H9 (cell line): ENCODE measurements at regions not wholly inside any gene's neighbourhood (a gene's known extent, or its start where the extent isn't known, plus 50 kb on each side); places are given as distances from the start of the nearest gene placed in this dataset.

Source experiments
- DNase-seq: peaks from one replicate; pipeline ENCODE4 v3.0.0-alpha.2; 2017
- H2AFZ ChIP-seq: one replicate; pipeline ENCODE4 v1.6.1; 2013; ENCODE audit warnings: mild to moderate bottlenecking, low read length, control low read depth, moderate library complexity
- H2AK5ac ChIP-seq: 2 replicates; pipeline ENCODE4 v1.6.1; 2013; ENCODE audit warnings: low read length, control low read depth, mixed read lengths; ENCODE audit not compliant: insufficient read length
- H2BK120ac ChIP-seq: one replicate; pipeline ENCODE4 v1.6.1; 2013; ENCODE audit warnings: low read depth, mild to moderate bottlenecking, low read length, control low read depth, inconsistent platforms; ENCODE audit not compliant: poor library complexity, severe bottlenecking
- H2BK12ac ChIP-seq: 2 replicates; pipeline ENCODE4 v1.6.1; 2013; ENCODE audit warnings: low read length, control low read depth, mixed read lengths, low read depth; ENCODE audit not compliant: insufficient read length
- H2BK15ac ChIP-seq: 2 replicates; pipeline ENCODE4 v1.6.1; 2013; ENCODE audit warnings: low read depth, low read length, control low read depth
- H2BK20ac ChIP-seq: one replicate; pipeline ENCODE4 v1.6.1; 2013; ENCODE audit warnings: low read depth, mild to moderate bottlenecking, low read length, control low read depth, inconsistent platforms; ENCODE audit not compliant: poor library complexity, severe bottlenecking
- H2BK5ac ChIP-seq: 2 replicates; pipeline ENCODE4 v1.6.1; 2013; ENCODE audit warnings: low read length, control low read depth, mixed read lengths; ENCODE audit not compliant: insufficient read length
- H3K14ac ChIP-seq: 2 replicates; pipeline ENCODE4 v1.6.1; 2013; ENCODE audit warnings: low read length, control low read depth; ENCODE audit not compliant: insufficient read depth
- H3K18ac ChIP-seq: 2 replicates; pipeline ENCODE4 v1.6.1; 2013; ENCODE audit warnings: low read depth, mild to moderate bottlenecking, mixed read lengths, low read length, control low read depth; ENCODE audit not compliant: insufficient read length
- H3K23ac ChIP-seq: 2 replicates; pipeline ENCODE4 v1.6.1; 2013; ENCODE audit warnings: low read length, control low read depth, mixed read lengths, low read depth; ENCODE audit not compliant: insufficient read length
- H3K23me2 ChIP-seq: 2 replicates; pipeline ENCODE4 v1.6.1; 2013; ENCODE audit warnings: low read depth, mild to moderate bottlenecking, mixed read lengths, low read length, control low read depth; ENCODE audit not compliant: insufficient read length, poor library complexity, severe bottlenecking
- H3K27ac ChIP-seq: 2 replicates; pipeline ENCODE4 v1.5.1; 2013; ENCODE audit warnings: low read length, control low read depth, mixed read lengths, low read depth; ENCODE audit not compliant: insufficient read length
- H3K27me3 ChIP-seq: 2 replicates; pipeline ENCODE4 v1.6.1; 2013; ENCODE audit warnings: low read length, control low read depth, inconsistent platforms; ENCODE audit not compliant: insufficient read depth
- H3K4ac ChIP-seq: 2 replicates; pipeline ENCODE4 v1.6.1; 2013; ENCODE audit warnings: low read depth, mild to moderate bottlenecking, control low read depth, inconsistent platforms, low read length, moderate library complexity
- H3K4me1 ChIP-seq: 2 replicates; pipeline ENCODE4 v1.6.1; 2013; ENCODE audit warnings: low read length, control low read depth, inconsistent platforms; ENCODE audit not compliant: insufficient read depth
- H3K4me2 ChIP-seq: 2 replicates; pipeline ENCODE4 v1.6.1; 2013; ENCODE audit warnings: low read length, control low read depth, mixed read lengths; ENCODE audit not compliant: insufficient read length, insufficient read depth
- H3K56ac ChIP-seq: 2 replicates; pipeline ENCODE4 v1.6.1; 2013; ENCODE audit warnings: low read depth, mild to moderate bottlenecking, mixed read lengths, low read length, control low read depth; ENCODE audit not compliant: insufficient read length
- H3K79me1 ChIP-seq: 2 replicates; pipeline ENCODE4 v1.6.1; 2013; ENCODE audit warnings: low read depth, mild to moderate bottlenecking, moderate library complexity, low read length, control low read depth, inconsistent platforms; ENCODE audit not compliant: insufficient read depth, poor library complexity, severe bottlenecking
- H3K79me2 ChIP-seq: 2 replicates; pipeline ENCODE4 v1.6.1; 2013; ENCODE audit warnings: low read length, control low read depth, inconsistent platforms; ENCODE audit not compliant: insufficient read depth
- H3K9ac ChIP-seq: 2 replicates; pipeline ENCODE4 v1.6.1; 2013; ENCODE audit warnings: low read length, control low read depth, mixed read lengths; ENCODE audit not compliant: insufficient read length; ENCODE audit errors: extremely low read depth
- H3K9me3 ChIP-seq: one replicate; pipeline ENCODE4 v1.6.1; 2013; ENCODE audit warnings: low read depth, low read length, inconsistent platforms; ENCODE audit not compliant: control insufficient read depth
- H3T11ph ChIP-seq: one replicate; pipeline ENCODE4 v1.6.1; 2013; ENCODE audit warnings: mild to moderate bottlenecking, low read length, control low read depth, inconsistent platforms
- H4K20me1 ChIP-seq: one replicate; pipeline ENCODE4 v1.6.1; 2013; ENCODE audit not compliant: control insufficient read depth, insufficient read length, insufficient read depth
- H4K5ac ChIP-seq: 2 replicates; pipeline ENCODE4 v1.6.1; 2013; ENCODE audit warnings: low read depth, mild to moderate bottlenecking, mixed read lengths, low read length, control low read depth; ENCODE audit not compliant: insufficient read length
- H4K8ac ChIP-seq: replicated peaks from 2 replicates; pipeline ENCODE4 v1.6.1; 2013; ENCODE audit warnings: low read length, control low read depth, mixed read lengths, low read depth; ENCODE audit not compliant: insufficient read length
- H4K91ac ChIP-seq: 2 replicates; pipeline ENCODE4 v1.6.1; 2013; ENCODE audit warnings: low read depth, mild to moderate bottlenecking, moderate library complexity, mixed read lengths, low read length, control low read depth; ENCODE audit not compliant: insufficient read length
- H3K27ac Mint-ChIP-seq, 3 experiments: 2 replicates in 2 of 3; 3 replicates in 1 of 3; pipeline ENCODE4 v1.8.0; 2020 to 2021; ENCODE audit warnings: mixed read lengths in 3 of 3, mild to moderate bottlenecking in 1 of 3, moderate library complexity in 1 of 3
- H3K27me3 Mint-ChIP-seq: 2 replicates; pipeline ENCODE4 v1.8.0; 2021; ENCODE audit warnings: low read depth, mild to moderate bottlenecking, moderate library complexity, mixed read lengths
- H3K36me3 Mint-ChIP-seq, 3 experiments: 2 replicates in 2 of 3; 3 replicates in 1 of 3; pipeline ENCODE4 v1.8.0; 2020 to 2021; ENCODE audit warnings: low read depth in 3 of 3, mixed read lengths in 3 of 3; ENCODE audit not compliant: insufficient read depth in 1 of 3
- H3K4me1 Mint-ChIP-seq, 2 experiments: 2 replicates each; pipeline ENCODE4 v1.8.0; 2020; ENCODE audit warnings: mixed read lengths in 2 of 2
- H3K4me3 Mint-ChIP-seq, 2 experiments: 2 replicates in 1 of 2; 3 replicates in 1 of 2; pipeline ENCODE4 v1.8.0; 2020 to 2021; ENCODE audit warnings: mild to moderate bottlenecking in 2 of 2, mixed read lengths in 2 of 2, moderate library complexity in 1 of 2
- H3K9me3 Mint-ChIP-seq, 2 experiments: 2 replicates in 1 of 2; 3 replicates in 1 of 2; pipeline ENCODE4 v1.8.0; 2020; ENCODE audit warnings: mild to moderate bottlenecking in 2 of 2, mixed read lengths in 2 of 2, moderate library complexity in 1 of 2
- WGBS: extraction: QIAGEN DNeasy Blood & Tissue Kit; methylation state at CpG from one replicate; pipeline ENCODE4 v1.1.7; 2013; ENCODE audit warnings: missing lambda C conversion rate, low lambda C conversion rate, mixed read lengths; ENCODE audit not compliant: insufficient read length; ENCODE audit errors: extremely low coverage; 5-methylcytosine and 5-hydroxymethylcytosine counted together
- TF ChIP-seq, protein P1 (sequence below): fragments of 200-600 bp; sonication (generic); conservative IDR thresholded peaks from 3 replicates; pipeline ENCODE4 v1.8.0; 2021; ENCODE audit warnings: antibody characterized with exemption, mild to moderate bottlenecking

DNA sequence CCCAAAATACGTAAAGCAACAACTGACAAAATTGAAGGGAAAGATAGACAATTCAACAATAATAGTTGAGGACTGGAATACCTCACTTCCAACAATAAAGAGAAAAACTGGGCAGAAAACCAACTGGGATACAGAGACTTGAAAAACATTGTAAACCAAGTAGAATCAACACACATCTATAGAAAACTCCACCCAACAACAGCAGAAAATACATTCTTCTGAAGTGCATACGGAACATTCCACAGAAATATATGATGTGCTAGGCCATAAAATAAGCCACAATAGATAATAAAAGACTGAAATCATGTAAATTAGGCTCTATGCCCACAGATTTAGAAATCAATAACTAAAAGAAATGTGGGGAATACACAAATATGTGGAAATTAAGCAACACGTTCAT lies 98.4 kb upstream of the THBS1 start:
- Histone ChIP-seq H3K79me1 (no peaks in the 10 kb centered on the region), H2AK5ac (no peak overlapping the region), H2BK20ac (no peak overlapping the region), H3K79me2 (no peaks in the 10 kb centered on the region), H3K23me2 (no peaks in the 10 kb centered on the region), H3K56ac (no peak overlapping the region), H3K4me2 (no peak overlapping the region), H2BK15ac (no peak overlapping the region), H3T11ph (no peak overlapping the region), H2AFZ (no peak overlapping the region), H4K20me1 (no peaks in the 10 kb centered on the region), H4K5ac (no peak overlapping the region), H3K4ac (no peak overlapping the region), H3K27me3 (no peaks in the 10 kb centered on the region), H3K27ac (no peak overlapping the region), H3K4me1 (no peaks in the 10 kb centered on the region), H3K9me3 (no peaks in the 10 kb centered on the region), H4K8ac (no peak overlapping the region), H3K14ac (no peak overlapping the region), H2BK5ac (no peak overlapping the region), H3K18ac (no peak overlapping the region), H4K91ac (no peak overlapping the region), H2BK120ac (no peak overlapping the region), H3K9ac (no peak overlapping the region), H2BK12ac (no peak overlapping the region), H3K23ac (no peak overlapping the region)
- H3K36me3 Mint-ChIP-seq: no peaks in the 10 kb centered on the region; a peak in 1 of 7 replicates
- DNase-seq: no peak
- TF ChIP-seq, protein P1, sequence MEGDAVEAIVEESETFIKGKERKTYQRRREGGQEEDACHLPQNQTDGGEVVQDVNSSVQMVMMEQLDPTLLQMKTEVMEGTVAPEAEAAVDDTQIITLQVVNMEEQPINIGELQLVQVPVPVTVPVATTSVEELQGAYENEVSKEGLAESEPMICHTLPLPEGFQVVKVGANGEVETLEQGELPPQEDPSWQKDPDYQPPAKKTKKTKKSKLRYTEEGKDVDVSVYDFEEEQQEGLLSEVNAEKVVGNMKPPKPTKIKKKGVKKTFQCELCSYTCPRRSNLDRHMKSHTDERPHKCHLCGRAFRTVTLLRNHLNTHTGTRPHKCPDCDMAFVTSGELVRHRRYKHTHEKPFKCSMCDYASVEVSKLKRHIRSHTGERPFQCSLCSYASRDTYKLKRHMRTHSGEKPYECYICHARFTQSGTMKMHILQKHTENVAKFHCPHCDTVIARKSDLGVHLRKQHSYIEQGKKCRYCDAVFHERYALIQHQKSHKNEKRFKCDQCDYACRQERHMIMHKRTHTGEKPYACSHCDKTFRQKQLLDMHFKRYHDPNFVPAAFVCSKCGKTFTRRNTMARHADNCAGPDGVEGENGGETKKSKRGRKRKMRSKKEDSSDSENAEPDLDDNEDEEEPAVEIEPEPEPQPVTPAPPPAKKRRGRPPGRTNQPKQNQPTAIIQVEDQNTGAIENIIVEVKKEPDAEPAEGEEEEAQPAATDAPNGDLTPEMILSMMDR: no peak
- no peaks in the 10 kb centered on the region for H3K9me3 Mint-ChIP-seq
- H3K4me3 Mint-ChIP-seq: no peak overlapping the region
- WGBS: no CpG with 5 or more reads among the region's 3 CpGs
- H3K4me1 Mint-ChIP-seq: peaks cover 0 to 5% of the 10 kb centered on the region in 2 experiments; a peak in 2 of 4 replicates
- no peak overlapping the region for H3K27ac Mint-ChIP-seq
- H3K27me3 Mint-ChIP-seq: no peaks in the 10 kb centered on the region
